Fibroblast of skin of left quadriceps (primary cell): ENCODE measurements at regions not wholly inside any gene's neighbourhood (a gene's known extent, or its start where the extent isn't known, plus 50 kb on each side); places are given as distances from the start of the nearest gene placed in this dataset.
"Not testable (repeated sequence)": the region's sequence is repeated elsewhere in the genome, so short reads cannot be mapped to it uniquely, and the experiment has no call there.

Source experiments
- DNase-seq, 2 experiments: peaks; one replicate each; pipeline ENCODE4 v3.0.0-alpha.2; 2013; ENCODE audit warnings: low read depth in 2 of 2

DNA sequence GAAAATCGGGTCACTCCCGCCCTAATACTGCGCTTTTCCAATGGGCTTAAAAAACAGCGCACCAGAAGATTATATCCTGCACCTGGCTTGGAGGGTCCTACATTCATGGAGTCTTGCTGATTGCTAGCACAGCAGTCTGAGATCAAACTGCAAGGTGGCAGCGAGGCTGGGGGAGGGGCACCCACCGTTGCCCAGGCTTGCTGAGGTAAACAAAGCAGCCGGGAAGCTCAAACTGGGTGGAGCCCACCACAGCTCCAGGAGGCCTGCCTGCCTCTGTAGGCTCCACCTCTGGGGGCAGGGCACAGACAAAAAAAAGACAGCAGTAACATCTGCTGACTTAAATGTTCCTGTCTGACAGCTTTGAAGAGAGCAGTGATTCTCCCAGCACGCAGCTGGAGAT lies 150.6 kb upstream of the ANKFN1 start:
- not testable (repeated sequence) for DNase-seq

DNA sequence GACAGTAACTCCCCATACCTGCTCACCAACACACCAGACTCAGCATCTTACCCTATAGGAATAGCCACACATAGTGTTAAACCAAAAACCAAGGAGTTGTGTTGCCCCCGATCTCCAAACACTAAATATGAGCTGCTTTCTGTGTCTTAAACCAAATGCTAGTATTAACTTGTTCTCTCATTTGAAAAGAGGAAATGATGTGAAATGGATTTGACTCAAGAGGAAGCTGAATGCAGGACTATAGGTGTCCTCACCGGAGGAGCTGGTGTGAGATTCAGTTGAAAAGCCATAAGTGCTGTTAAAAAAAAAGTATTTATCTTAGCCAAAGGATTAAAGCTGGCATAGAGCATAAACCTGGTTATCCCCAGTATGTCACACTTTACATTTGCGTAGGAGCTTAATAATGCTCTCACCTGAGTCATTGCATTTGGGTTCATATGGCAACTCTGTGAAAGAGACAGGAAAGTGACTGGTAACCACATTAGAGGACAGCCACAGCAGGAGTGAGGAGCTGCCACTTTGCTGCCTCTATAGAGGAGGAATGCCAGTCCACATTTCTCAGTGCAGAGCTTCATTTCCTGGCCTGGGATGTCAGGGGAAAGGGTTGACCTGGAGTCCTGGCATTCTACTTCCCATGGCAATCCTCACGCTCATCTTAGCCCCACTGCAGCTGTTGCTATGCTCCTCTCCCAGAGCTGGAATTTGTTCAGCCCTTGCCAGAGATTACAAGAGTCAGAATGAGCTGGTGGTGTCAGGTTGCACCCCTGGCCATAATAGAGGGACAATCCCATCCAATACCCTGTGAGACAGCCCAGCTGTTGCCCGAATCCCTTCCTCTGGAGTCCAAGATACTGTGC lies 143.3 kb upstream of the ANKFN1 start:
- DNase-seq = no peak

DNA sequence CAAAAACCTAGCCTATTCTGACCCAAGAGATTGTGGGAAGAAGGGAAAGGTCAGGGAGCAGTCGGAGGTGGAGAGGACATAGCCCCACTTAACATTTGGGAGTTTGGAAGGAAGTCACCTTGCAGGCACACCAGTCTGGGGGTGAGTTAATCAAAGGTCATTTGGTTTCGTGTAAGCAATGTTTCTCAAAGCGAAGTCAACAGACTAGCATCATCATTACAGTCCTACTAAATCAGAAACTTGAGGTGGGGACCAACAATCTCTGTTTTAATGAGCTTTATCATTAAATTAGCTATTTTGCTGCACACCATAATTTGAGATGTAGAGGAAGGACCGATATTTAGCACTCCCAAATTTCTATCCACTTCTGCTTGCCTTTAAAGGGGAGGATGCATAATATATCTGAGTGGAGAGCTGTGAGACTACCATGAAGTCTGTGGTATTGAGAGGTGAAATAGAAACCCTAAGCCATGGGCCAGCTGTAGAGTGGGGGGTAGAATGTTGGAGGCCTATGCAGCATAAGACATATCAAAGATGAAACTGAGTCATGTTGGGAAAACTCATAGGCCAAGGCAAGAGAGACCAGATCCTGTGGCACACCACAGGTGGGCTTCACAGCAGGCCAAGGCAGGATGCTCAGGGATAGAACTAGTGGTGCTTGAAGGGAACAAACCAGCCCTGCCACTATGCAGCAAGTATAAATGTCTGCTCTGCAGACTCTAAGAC lies 141.7 kb upstream of the ANKFN1 start:
- DNase-seq = no peak

DNA sequence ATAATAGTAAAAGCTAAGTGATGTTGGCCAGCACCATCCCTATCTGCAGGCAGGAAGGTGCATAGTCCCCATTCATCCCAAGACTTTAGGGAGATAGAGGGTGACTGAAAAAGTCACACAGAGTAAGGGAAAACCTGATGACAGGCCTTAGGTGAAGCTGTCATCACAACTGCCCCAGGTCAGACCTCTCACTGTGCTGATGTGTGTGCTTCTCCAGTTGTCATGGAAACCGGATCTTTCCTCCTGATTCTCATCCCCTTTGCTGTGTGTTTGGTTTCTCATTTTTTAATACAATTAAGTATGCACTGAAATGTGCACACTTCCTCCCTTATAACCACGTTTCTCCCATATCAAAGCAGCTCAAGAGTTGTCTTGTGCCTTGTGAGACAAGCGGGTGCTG lies 135.1 kb upstream of the ANKFN1 start:
- no peak for DNase-seq

DNA sequence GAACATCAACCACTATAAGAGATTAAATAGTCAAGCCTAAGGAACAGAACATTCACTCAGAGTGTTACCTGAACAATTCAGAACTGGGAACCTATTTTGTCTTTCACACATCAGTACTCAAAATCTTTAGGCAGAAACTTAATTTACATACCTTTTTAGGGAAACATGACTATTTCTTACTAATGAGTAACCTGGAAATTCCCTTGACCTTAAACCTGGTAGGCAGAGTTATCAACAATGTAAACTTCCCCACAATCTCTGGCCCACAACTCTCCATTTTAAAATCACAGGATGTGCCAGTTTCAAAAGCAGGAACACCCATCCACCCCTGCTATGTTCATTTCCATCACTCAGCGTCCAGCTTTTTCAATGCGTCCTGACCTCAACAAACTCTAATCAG lies 132.9 kb upstream of the ANKFN1 start:
- no peak for DNase-seq

DNA sequence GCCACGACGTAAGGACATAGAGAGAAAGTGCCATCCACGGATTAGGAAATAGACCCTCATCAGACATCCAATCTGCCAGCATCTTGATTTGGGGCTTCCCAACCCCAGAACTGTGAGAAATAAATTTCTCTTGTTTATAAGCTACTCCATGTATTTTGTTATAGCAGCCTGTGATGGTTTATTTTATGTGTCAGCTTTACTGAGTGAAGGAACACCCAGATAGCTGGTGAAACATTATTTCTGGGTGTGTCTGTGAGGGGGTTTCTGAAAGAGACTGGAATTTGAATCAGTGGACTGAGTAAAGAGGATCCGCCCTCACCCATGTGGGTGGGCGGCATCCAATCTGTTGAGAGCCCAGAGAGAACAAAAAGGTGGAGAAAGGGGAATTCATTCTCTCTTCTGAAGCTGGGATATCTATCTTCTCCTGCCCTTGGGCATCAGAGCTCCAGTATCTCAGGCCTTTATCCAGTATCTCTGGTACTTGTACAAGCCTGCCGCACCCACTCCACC lies 131.5 kb upstream of the ANKFN1 start:
- no peak for DNase-seq

DNA sequence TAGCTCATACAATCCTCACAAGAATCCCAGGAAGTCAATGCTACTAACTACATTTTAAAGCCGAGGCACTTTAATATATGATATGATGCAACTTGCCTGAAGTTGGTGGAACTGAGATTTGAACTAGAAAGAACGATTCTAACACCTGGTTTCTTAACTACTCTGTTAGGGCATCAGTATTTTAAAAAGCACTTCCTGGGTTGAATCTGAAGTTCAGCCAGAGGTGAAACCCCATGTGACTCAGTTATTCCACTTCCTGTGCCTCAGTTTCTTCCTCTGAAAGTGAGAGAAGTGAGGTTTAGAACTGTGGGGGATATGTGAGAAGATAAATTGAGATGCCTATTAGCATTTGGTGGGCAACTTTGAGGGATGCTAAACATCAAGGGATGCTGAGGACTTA lies 129.4 kb upstream of the ANKFN1 start:
- no peak for DNase-seq

DNA sequence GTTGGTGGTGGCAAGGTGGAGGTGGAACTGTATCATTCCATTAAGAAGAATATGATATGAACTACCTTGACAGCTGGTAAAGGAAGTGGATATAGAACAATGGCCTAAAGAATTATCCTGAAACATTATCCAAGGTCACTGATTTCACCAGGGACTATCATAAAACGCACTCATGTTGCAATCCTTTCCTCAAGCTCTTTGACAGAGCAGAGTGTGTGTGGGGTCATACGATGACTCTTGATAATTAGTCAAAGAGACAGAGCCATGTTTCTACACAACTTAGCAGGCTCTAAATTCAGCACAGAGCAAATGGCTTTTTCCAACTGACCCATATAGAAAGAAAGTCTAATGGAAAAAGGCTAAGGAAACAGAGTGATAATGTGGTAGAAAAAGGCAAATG lies 126.4 kb upstream of the ANKFN1 start:
- no peak for DNase-seq

DNA sequence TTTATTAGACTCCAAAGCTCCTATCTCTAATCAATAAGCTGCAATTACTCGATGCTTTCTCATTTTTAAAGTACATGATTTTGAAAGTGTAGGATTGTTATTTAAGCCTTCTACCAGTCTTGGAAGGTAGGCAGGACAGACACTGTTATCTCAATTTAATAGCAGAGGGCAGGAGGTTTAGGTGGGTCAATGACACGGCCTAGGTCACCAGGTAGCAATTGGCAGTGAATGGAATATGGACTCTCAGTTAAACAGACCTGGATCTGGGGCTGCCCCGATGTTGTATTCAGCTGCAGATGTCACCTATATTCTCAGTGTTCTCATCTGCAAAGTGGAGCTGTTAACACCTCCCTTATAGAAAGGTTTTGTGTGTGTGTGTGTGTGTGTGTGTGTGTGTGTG lies 124.4 kb upstream of the ANKFN1 start:
- DNase-seq = no peak

DNA sequence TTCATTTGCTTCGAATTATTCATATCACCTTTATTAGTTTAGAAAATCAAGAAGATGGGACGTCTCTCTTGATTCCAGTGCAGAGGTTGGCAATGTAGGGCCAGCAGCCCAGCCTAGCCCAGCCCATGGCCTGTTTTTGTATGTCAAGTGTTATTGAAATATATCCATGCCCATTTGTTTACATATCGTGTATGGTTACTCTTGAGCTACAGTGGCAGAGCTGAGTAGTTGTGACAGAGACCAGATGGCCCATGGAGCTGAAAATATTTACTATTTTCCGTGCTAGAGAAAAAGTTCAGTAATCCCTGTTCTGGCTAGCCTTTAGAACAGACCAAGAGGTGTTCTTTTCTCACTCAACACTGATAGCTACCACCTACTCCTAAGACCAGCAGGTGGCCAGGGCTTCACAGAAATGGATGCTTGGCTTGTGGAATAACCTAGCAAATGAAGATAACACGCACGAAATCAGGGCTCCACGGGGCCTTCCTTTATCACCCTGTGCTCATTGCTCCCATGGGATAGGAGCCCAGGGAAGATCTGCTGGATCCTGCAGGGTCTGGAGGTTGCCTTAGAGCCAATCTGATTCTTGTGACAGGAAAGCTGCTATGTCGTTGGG lies 123.2 kb upstream of the ANKFN1 start:
- DNase-seq = no peak

DNA sequence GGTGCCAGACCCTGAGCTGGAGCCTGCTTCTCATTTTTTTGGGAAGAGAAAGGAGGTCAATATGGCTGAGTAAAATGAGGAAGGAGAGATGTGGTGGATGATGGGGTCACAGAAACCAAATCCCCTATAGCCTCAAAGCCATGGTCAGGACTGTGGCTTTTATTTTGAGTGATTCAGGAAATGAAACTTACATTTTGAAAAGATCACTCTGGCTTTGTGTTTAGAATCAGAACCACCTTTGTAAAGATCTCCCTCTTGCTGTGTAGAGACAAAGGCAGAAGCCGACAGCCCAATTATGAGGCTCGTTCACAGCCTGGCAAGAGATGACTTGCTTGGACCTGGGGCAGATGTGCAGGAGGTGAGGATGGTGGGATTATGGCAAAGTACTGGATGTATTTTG lies 121.6 kb upstream of the ANKFN1 start:
- no peak for DNase-seq

DNA sequence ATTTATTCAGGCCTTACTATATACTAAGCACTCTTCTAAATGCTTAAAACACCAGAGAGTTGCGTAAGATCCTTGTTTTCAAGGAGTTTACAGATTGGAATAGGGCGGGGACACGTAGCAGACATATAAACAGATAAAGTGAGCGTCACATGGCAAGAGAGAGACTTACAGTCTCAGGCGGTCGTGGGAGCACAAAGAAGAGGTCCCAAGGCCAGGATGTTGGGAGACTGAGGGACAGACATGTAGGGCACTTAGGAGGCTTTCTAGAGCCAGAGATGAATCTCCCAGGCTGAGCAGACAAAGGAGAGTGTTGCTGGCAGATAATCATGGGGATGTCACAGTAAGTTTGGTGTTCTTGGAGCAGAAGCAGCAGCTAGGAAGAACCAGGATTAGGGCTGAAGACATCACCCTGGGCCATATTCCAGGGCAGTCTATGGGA lies 119.1 kb upstream of the ANKFN1 start:
- DNase-seq = no peak

DNA sequence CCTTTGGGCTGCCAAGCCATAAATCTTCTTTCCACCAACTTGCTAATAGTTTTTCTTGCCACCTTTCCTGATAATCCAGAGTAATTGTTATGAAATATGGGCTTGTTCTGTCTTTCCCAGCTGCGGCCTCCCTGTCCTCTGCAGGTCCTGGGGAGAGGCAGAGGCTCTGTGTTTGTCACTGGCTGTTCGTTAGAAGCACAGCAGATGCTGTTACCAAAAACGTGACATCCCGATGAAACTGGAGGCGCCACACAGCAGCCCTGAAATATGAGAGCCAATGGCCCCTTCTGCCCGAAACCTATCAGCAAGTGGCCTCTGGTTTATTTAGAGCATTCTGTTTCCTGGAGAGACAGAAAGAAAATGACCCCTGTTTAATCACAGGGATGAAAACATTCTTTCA lies 115.1 kb upstream of the ANKFN1 start:
- DNase-seq = no peak

DNA sequence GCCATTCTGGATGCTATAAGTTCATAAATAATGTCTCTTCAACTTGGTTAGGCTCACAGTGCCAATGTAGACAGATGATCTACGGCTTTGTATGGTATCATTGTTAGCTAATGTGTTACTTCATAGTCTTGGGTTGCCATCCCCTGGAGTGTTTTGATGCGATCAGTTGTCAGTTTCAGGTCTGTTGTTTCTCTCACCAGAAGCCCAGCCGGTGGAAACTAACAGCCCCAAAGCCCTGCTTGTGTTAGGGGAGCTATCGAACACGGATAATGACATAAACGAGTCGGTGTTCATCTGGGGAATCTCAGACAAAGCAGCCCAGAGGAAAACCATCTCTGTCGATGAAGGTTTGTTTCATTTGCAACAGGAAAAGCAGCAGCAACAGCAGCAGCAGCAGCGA lies 107.4 kb upstream of the ANKFN1 start:
- DNase-seq = no peak

DNA sequence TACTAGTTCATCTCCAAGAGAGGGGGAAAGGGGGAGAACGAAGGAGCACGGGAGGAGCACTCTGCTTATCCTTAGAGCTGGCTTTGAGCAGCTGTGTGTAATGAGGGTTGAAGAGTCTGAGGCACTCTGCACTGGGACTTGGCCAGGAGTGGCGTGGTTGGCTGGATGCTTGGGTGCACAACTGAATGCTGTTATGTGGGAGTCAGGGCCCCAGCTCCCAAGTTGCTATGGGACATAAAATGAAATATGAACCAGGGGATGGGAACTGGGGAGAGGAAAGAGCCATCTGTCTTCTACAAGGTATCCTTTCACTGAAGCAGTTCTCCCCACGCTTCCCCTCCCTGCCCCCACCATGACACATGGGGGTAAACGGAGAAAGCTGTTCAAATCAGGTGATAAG lies 105.9 kb upstream of the ANKFN1 start:
- DNase-seq = no peak

DNA sequence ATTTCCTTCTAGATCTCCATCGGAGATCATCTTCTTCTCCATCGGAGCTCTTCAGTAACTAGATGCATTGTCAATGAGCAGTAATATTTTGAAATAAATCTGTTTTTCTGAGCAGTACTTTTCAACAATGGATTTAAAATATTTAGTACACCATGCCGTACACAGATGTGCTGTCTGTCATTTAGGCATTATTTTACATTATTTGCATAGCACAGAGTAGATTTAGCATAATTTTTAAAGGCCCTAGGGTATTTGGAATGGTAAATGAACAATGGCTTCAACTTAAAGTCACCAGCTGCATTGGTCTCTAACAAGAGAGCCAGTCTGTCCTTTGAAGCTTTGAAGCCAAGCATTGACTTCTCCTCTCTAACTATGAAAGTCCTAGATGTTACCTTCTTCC lies 95.4 kb upstream of the ANKFN1 start:
- DNase-seq = no peak

DNA sequence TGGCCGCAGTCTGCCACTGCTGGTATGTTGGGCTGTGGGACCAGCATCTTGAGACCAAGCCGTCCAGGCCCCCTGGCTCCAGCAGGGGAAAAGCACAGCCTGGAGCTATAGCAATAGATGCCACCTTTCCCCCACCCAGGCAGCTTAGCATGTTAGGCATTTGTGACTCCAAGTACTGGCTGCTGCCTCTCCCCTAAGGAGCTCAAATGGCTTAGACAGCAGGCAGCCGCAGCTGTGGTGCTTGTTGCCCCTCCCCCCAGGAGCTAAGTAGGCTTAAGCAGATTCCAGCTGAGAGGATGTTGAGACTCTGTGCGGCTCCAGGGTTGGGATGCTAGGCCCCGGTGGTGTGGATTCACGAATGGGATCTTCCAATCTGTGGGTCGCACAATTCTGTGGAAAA lies 88.8 kb upstream of the ANKFN1 start:
- no peak for DNase-seq

DNA sequence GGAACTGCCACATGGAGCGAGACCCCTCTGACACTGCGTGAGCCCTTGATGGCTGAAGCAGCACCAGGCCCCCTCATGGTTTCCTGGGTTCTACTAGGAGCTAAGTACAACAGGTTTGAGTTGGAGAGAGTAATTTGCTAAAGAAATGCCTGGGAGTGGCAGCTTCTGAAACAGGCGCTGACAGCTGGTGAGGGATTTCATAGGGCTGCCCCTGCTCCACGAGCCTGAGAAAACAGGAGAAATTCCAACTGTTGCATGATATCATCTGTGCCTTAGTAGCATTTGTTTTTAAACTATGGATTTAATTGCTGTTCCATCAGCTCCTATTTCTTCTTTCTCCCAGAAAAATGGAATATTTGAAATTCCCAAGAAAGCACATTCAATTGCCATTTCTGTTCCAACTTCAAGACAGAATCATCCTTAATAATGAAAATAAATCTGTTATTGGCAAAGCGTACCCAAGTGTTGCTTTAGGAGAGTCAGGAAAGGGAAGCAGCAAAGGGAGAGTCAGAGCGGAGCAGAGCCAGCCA lies 78.8 kb upstream of the ANKFN1 start:
- DNase-seq = no peak

DNA sequence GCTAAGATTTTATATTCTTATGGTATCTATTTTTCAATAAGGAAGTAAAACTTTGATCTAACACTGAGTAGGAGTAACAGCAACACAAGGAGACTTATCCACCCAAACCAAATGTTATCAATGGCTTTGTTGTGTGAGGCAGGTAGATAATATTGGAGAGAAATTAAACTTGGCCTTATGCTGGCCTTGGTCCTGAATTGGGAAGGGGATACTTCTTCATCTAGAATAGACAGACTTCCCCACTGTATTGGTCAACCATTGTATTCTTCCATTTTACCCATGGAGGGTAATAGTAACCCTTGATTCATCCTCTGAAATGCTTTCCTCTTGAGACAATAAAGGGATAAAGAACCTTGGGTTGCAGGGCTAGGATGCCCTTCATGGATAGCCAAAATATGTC lies 76.3 kb upstream of the ANKFN1 start:
- DNase-seq = no peak

DNA sequence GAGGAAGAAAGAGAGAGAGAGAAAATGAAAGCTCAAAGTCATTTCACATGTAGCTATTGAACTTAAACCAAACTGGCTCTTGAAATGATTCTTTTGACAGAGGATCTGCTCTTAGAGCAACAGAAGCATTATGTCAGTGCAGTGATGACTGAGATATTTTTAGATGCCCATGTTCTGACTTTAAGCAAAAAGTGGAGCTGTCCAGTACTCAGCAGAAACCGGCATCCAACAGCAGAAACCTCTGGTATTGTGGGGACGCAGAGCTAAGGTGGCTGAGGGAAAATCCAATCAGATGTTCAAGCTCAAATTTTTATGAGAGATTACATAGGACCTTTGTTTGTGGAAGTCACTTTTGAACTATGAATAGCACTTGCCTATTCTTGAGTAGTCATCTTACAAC lies 69.8 kb upstream of the ANKFN1 start:
- no peak for DNase-seq

DNA sequence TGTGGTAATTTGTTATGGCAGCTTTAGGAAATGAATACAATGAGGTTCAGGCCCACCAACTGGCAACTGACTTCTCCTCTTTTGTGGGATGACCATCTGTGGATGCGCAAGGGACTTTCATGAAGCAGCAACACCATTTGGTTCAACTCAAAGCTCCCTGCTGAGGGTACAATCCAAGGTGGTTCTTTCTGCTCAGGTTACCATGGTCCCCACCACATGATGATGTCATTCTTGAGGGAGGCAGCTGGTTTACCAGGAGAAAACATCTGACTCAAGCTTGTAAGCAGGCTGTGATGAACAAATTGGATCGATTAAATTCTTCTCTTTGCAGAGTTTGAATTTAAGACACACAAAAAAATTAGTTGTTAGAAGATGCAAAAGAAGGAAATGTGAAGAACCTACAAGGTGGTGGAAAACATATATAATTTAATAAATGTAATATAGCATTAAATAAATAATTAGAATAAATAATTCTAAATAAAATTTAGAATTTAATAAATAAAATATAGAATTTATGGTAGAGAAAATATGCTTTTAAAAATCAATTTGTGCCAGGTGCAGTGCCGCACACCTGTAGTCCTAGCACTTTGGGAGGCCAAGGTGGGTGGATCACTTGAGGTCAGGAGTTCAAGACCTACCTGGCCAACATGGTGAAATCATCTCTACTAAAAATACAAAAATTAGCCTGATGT lies 67.6 kb upstream of the ANKFN1 start:
- no peak for DNase-seq

DNA sequence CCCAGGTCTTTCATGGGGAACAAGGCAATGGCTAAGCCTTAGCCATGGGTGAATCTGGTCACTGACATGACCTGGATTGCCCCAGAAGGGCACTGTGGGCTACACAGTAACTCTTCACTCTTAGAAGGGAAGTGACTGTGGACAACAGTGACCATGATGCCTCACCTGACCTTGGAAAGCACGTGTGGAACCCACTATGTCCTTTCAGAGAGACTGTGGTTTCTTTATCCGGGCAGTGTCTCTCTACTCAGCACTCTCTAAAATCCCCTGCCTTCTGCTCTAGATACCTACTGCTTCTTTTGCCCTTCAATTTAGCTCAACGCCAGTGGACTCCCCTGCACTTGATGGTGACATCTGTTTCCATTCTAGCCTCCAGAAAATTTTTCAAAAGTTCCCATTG lies 66.1 kb upstream of the ANKFN1 start:
- no peak for DNase-seq
